ENCODE measurements at regions not wholly inside any gene's neighbourhood (a gene's known extent, or its start where the extent isn't known, plus 50 kb on each side); places are given as distances from the start of the nearest gene placed in this dataset.
"Not testable (repeated sequence)": the region's sequence is repeated elsewhere in the genome, so short reads cannot be mapped to it uniquely, and the experiment has no call there.

GRCh38 chr3:13740795-13741194, 139.1 kb downstream of the WNT7A start:
- H3K9me3 ChIP-seq = peaks cover 0 to 29% of the 10 kb centered on the region in 2 donors
- H3K36me3 ChIP-seq = no peaks in the 10 kb centered on the region
- H3K4me1 ChIP-seq = no peaks in the 10 kb centered on the region
- intact Hi-C loops (cut with DNase I) = no loop called here
- peaks cover 0 to 10% of the 10 kb centered on the region in 2 donors for H3K27me3 ChIP-seq
- no peak overlapping the region for H3K4me3 ChIP-seq
- DNase-seq (no peak), ATAC-seq (no peak)
- TF ChIP-seq CTCF (IDR thresholded peaks at IDR 0.05) = no peak
- H3K27ac ChIP-seq = no peak overlapping the region

DNA sequence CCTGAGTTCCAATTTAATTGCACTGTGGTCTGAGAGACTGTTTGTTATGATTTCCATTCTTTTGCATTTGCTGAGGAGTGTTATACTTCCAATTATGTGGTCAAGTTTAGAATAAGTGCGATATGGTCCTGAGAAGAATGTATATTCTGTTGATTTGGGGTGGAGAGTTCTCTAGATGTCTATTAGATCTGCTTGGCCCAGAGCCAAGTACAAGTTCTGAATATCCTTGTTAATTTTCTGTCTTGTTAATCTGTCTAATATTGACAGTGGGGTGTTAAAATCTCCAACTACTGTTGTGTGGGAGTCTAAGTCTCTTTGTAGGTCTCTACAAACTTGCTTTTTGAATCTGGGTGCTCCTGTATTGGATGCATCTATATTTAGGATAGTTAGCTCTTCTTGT, 146.1 kb downstream of the WNT7A start:
- H3K27me3 ChIP-seq; ATAC-seq; H3K27ac ChIP-seq; H3K36me3 ChIP-seq; intact Hi-C loops (cut with DNase I); DNase-seq; H3K4me1 ChIP-seq; H3K4me3 ChIP-seq: not testable (repeated sequence)
- peaks cover 0 to 27% of the 10 kb centered on the region in 2 donors for H3K9me3 ChIP-seq

- intact Hi-C loops (cut with DNase I) = no loop called here
- no peak for TF ChIP-seq CTCF (IDR thresholded peaks at IDR 0.05)
- no peaks in the 10 kb centered on the region for H3K4me1 ChIP-seq
- no peak overlapping the region for H3K27ac ChIP-seq
- no peaks in the 10 kb centered on the region for H3K27me3 ChIP-seq
- no peak for DNase-seq
- no peak overlapping the region for H3K4me3 ChIP-seq
- H3K36me3 ChIP-seq = no peaks in the 10 kb centered on the region
- ATAC-seq = no peak
- peaks cover 0 to 4% of the 10 kb centered on the region in 2 donors for H3K9me3 ChIP-seq
These were observed 151.4 kb downstream of the WNT7A start for GRCh38 chr3:13728487-13728886.

DNA sequence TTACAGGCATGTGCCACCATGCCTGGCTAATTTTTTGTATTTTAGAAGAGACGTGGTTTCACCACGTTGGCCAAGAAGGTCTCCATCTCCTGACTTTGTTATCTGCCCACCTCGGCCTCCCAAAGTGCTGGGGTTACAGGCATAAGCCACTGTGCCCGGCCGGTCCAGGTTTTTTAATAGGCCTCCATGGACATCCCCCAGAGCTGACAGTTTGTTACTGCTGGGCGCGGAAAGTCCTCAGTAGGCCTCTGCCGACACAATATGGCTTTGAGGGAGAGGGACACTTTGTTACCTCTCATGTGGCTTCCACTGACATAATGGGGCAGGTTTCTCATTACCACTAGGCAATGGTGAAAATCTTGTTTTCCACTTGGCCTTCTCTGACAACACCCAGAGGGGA, 152.0 kb downstream of the WNT7A start:
- intact Hi-C loops (cut with DNase I) = no loop called here
- no peak overlapping the region for H3K4me3 ChIP-seq
- no peak for TF ChIP-seq CTCF (IDR thresholded peaks at IDR 0.05)
- H3K4me1 ChIP-seq = no peaks in the 10 kb centered on the region
- H3K27me3 ChIP-seq = no peaks in the 10 kb centered on the region
- ATAC-seq = no peak
- peaks cover 0 to 4% of the 10 kb centered on the region in 2 donors for H3K9me3 ChIP-seq
- DNase-seq = no peak
- H3K36me3 ChIP-seq = no peaks in the 10 kb centered on the region
- H3K27ac ChIP-seq = no peak overlapping the region

DNA sequence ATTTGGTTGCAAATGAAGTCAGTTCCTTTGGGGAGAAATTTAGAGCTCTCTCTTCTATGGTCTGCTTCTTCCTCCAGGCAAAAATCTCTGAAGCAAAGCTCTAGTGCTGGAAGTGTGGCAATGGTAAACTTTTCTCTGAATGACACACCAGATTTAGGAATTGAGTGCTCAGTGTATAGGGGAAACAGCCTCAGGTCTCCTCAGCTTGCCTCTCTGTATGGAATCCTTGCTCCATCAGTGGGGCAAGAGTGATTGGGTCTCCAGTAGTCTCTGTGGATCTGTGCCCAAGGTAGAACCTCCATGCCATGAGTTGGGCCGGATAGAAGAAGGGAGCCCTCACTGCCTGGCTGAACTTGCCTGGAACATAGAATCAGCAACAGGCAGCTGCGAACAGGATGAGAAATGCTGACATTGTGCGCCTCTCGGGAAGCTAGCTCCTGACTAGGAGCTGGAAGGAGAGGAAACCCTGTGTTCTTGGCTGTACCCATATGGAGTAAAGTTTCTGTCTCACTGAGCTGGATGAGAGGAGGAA, 156.1 kb downstream of the WNT7A start:
- no peaks in the 10 kb centered on the region for H3K4me1 ChIP-seq
- no peak for DNase-seq
- no peak overlapping the region for H3K4me3 ChIP-seq
- no peak for ATAC-seq
- H3K36me3 ChIP-seq = no peaks in the 10 kb centered on the region
- no peak for TF ChIP-seq CTCF (IDR thresholded peaks at IDR 0.05)
- H3K27ac ChIP-seq = no peak overlapping the region
- intact Hi-C loops (cut with DNase I) = no loop called here
- no peaks in the 10 kb centered on the region for H3K27me3 ChIP-seq
- H3K9me3 ChIP-seq = no peaks in the 10 kb centered on the region

DNA sequence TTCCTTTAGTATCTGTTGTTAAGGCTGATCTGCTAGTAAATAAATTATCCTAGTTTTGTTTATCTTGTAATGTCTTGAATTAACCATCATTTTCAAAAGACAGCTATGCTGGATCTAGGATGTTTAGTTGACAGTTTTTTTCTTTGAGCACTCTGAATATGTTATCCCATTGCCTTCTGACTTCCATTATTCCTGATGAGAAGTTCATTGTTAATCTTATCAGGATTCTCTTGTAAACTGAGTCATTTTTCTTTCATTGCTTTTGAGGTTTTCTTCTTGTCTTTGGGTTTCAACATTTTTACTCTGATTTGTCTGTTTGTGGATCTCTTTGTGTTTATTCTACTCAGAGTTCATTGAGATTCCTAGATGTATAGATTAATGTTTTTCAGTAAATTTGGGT, 157.7 kb downstream of the WNT7A start:
- H3K36me3 ChIP-seq = no peaks in the 10 kb centered on the region
- no peaks in the 10 kb centered on the region for H3K27me3 ChIP-seq
- no peak overlapping the region for H3K27ac ChIP-seq
- no peaks in the 10 kb centered on the region for H3K4me1 ChIP-seq
- intact Hi-C loops (cut with DNase I) = no loop called here
- DNase-seq (no peak), ATAC-seq (no peak)
- no peak overlapping the region for H3K4me3 ChIP-seq
- no peak for TF ChIP-seq CTCF (IDR thresholded peaks at IDR 0.05)
- H3K9me3 ChIP-seq = no peaks in the 10 kb centered on the region
